Esophagus mucosa (tissue), 1 donor: ENCODE measurements at regions not wholly inside any gene's neighbourhood (a gene's known extent, or its start where the extent isn't known, plus 50 kb on each side); places are given as distances from the start of the nearest gene placed in this dataset.

Experiments
- ATAC-seq: fragments of 200-7000 bp; cut with Tn5 transposase; one replicate; pipeline ENCODE4 v1.9.1; 2020
- donor health status: DM: yes; HTN: yes; CAD: no.

DNA sequence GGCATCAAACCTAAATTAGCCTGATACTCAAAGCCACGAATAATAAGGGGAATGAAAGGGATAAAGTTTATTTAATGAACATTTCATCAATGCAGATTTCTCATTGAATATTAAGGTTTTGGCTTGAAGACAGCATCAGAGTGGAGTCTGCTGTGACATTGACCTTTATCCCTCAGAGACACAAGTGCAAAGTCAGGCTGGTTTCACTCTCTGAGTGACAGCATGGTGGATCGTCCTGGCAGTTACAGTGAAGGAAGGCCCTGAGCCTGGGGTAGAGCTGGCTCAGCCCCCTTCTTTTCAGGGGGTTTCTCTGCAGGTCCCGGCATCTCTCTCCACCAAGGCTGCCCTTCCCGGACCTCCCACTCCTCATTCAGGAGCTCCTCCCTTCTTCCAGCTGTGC is 503.1 kb downstream of the PREX1 start:
- no peak for ATAC-seq

- no peak for ATAC-seq
These were observed 506.5 kb downstream of the PREX1 start for GRCh38 chr20:48321271-48321670.

DNA sequence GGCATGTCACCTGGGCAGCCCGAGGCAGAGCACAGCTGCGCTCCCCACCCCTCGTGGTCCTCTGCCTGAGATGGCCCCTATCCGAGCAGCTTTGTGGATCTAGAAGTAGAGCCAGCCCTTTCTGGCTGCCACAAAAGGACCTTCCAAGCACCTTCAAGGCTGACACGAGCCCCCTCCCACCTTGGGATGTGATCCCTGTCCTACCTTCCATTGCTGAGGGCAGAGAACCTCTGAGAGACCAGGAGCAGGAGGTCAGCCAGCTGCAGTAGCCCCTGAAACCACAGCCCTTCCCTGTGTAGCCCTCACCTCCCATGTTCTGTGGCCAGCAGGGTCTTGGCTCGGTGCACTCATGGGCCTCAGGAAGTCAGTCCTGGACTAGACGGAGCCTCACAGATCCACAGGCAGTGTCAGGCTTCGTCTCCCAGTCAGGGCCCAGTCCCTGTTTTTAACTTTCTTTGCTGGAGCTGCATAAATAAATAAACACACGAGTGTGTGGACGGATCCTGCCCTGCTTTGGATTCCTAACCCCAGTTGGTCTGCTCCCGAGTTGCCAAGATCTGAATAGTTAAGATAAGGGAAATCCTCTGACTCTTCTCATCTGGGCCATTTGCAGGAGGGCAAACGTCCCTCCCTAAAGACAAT is 507.7 kb downstream of the PREX1 start:
- ATAC-seq: no peak

- ATAC-seq: no peak
These were observed 510.2 kb downstream of the PREX1 start for GRCh38 chr20:48317578-48317977.

GRCh38 chr20:48314925-48315592 is 512.7 kb downstream of the PREX1 start:
- no peak for ATAC-seq

GRCh38 chr20:48313324-48313723 is 514.5 kb downstream of the PREX1 start:
- no peak for ATAC-seq

DNA sequence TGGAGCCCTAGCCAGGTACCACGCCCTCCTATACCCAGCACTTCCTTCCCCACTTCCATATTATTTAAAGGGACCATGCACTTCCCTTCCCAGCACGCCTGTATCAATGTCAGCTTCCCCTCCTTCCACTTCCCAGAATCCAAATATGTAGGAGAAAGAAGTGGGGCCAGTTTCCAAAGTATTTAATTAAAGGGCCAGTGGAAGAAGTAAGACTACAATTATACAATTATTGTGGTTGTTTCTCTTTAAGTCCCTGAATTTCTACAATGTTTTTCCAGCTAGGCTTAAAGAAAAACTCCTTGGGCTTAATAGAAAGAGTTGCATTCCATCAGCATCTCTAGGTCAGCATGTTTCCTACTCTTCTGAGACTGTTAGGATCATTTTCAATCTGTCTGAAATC is 515.8 kb downstream of the PREX1 start:
- no peak for ATAC-seq

GRCh38 chr20:48310305-48310704 is 517.5 kb downstream of the PREX1 start:
- no peak for ATAC-seq

- ATAC-seq: no peak
These were observed 518.5 kb downstream of the PREX1 start for GRCh38 chr20:48309293-48309692.

DNA sequence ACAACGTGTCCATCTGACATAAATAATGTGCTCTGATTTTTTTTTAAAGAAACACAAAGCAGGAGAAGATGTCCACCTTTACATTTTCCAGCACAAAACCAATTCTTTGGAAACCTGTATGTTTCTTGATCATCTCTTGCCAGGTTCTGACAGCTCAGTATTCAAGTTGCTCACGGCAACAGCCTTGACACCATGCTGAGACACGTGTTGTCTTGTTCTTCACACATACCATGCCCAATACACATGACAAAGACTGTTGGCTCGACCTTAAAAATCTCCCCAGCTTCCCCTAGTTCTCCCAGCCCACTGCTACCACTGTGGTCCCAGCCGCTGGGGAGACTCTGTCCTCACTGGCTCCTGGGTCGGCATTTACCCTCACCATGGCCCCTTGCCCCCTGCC is 518.9 kb downstream of the PREX1 start:
- ATAC-seq: no peak

GRCh38 chr20:48308232-48308781 is 519.5 kb downstream of the PREX1 start:
- ATAC-seq: no peak

DNA sequence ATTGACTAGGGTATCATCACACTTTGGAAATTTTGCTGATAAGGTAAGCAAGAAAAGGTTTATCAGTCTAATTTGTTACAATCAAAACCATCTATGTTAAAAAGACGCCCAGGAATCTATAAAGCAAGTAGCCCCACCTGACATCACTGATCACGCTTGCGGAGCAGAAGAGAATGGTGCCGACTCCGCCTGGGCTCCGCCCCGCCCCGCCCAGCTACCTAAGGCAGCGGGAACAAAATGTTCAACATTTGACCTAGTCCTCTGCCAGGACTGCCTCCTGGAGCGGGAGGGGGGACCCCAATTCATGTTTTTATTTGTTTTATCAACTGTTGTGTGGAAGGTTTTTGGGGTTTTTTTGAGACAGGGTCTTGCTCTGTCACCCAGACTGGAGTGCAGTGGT is 520.5 kb downstream of the PREX1 start:
- ATAC-seq: no peak

GRCh38 chr20:48302844-48303542 is 517.7 kb upstream of the SULF2 start:
- ATAC-seq: no peak

DNA sequence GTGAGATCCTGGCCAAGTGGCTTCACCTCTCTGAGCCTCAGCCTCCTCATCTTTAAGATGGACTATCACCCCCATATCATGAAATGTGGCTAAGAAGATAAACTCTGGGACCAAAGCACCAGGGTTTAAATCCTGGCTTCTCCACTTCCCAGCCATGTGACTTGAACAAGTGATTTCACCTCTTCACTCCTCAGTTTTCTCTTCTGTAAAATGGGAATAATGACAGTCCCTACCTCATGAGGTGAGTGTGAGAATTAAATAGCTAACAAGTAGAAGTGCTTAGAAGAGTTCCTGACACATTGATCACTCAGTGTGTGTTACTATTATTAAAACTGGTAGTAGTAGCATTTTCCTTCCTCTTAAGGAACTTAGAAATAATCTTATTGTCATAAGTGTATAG is 516.9 kb upstream of the SULF2 start:
- ATAC-seq: no peak

- no peak for ATAC-seq
These were observed 515.9 kb upstream of the SULF2 start for GRCh38 chr20:48301189-48301588.

DNA sequence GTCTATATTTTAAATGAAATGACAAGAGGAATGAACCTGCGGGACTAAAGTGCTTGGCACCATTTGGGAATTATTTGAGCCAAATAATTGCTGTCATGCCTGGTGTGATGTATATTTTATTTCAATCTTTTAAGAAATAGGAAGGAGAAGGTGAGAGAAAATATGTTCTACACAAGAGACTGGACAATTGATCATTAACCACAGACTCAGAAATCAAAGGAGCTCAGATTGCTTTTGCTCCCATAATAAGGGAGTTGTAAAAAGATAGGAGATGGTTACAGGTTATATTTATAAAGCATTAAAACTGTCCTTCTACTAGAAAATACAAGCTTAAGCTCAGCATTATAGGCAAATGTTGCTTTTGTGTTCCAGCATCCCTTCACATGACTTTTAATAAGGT is 515.2 kb upstream of the SULF2 start:
- no peak for ATAC-seq

- ATAC-seq: peak; percentile 55
These were observed 513.7 kb upstream of the SULF2 start for GRCh38 chr20:48298851-48299484.

DNA sequence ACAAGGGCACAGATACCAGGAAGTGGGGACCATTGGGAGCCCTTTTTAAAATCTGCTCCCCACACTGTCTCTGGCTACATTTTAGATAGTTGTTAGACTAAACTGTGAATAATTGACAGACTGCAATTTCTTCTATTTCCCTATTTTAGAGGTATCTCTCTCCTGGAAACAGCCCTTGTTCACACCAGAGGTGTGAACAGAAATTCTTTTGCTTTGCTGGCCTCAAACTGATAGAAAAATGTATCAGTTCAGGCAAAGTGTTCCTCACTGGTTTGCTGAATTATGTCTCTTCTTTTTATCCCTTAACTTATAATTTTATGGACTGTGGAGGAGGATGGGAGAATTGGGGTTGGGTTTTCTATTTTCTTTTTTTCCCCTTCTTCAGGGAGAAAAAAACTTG is 513.2 kb upstream of the SULF2 start:
- ATAC-seq: no peak

- no peak for ATAC-seq
These were observed 510.7 kb upstream of the SULF2 start for GRCh38 chr20:48295966-48296421.

DNA sequence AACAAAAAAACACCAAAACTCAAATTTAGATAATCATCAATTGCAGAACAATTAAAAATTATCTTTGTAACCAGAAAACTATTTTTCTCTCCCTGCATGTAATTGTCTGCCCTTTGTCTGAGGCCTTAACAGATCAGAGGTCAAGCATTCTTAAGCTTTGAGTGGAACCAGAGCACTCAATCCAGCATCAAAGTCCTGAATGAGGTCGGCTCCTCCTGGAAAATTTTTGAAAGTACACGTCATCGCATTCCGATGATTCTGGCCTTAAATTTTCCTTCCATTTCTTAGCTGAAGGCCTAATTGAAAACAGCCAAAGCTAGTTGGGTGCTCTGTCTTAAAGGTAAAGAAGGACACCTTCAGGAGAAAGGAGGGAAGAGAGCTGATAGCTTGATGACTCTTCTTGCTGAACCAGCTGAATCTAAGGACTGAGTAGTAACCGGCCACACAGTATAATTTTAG is 510.2 kb upstream of the SULF2 start:
- peak; percentile 34 for ATAC-seq

DNA sequence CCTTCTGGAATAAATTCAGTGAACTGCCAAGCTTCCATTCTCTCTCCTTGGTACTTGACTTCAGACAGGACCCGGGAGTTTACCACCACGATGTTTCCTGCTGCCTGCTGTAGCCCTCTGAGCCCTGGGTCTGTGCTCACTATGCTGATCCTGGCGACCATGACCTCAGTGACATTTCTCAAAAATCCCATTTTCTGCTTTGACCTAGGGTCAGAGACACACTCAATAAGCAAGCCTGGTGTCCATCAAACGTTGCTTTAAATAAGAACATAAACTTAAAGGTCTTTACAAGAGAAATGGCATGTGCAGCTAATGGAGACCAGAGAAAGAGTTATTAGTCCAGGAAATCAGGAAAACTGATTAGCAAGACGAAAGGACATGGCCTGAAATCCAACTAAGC is 509.7 kb upstream of the SULF2 start:
- no peak for ATAC-seq

- ATAC-seq: no peak
These were observed 508.9 kb upstream of the SULF2 start for GRCh38 chr20:48294196-48294595.

- ATAC-seq: no peak
These were observed 508.4 kb upstream of the SULF2 start for GRCh38 chr20:48293671-48294070.
